ENCODE measurements at regions not wholly inside any gene's neighbourhood (a gene's known extent, or its start where the extent isn't known, plus 50 kb on each side); places are given as distances from the start of the nearest gene placed in this dataset.

DNA sequence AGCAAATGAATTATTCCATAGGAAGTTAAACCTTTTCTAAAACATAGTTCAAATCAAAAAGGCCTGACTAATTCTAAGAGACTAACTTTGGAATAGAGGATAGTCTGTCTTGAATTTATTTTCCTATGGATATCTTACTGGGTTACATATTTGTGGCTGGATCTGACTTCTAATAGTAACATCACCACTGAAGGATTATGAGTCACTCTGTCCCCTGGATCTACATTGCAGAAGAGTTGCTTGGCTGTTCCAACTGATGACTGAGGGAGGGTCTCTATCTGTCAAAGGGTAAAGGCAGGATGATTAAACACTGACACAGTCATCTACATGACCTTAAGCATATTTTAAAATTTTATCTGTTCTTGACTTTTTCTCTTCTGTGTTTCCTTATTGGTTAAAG, 119.6 kb upstream of the FST start:
- TF ChIP-seq, protein P1, sequence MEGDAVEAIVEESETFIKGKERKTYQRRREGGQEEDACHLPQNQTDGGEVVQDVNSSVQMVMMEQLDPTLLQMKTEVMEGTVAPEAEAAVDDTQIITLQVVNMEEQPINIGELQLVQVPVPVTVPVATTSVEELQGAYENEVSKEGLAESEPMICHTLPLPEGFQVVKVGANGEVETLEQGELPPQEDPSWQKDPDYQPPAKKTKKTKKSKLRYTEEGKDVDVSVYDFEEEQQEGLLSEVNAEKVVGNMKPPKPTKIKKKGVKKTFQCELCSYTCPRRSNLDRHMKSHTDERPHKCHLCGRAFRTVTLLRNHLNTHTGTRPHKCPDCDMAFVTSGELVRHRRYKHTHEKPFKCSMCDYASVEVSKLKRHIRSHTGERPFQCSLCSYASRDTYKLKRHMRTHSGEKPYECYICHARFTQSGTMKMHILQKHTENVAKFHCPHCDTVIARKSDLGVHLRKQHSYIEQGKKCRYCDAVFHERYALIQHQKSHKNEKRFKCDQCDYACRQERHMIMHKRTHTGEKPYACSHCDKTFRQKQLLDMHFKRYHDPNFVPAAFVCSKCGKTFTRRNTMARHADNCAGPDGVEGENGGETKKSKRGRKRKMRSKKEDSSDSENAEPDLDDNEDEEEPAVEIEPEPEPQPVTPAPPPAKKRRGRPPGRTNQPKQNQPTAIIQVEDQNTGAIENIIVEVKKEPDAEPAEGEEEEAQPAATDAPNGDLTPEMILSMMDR (optimal IDR thresholded peaks at IDR 0.05 in 1 of 3, IDR thresholded peaks at IDR 0.05 in 1 of 3, conservative IDR thresholded peaks at IDR 0.05 in 1 of 3; ENCODE audit: extremely low read depth in 1 of 3, insufficient read depth in 2 of 3, low read length in 3 of 3): no peak
- no peak for TF ChIP-seq EZH2 (IDR thresholded peaks at IDR 0.05; ENCODE audit: low read length)

All from keratinocyte (primary cell).